GM21515 (cell line): ENCODE measurements at regions not wholly inside any gene's neighbourhood (a gene's known extent, or its start where the extent isn't known, plus 50 kb on each side); places are given as distances from the start of the nearest gene placed in this dataset.
"Not testable (repeated sequence)": the region's sequence is repeated elsewhere in the genome, so short reads cannot be mapped to it uniquely, and the experiment has no call there.

ENCODE experiments used
- ATAC-seq: cut with Tn5 transposase; IDR thresholded peaks from one replicate; pipeline ENCODE4 v1.9.1; 2021; ENCODE audit not compliant: unreplicated experiment

DNA sequence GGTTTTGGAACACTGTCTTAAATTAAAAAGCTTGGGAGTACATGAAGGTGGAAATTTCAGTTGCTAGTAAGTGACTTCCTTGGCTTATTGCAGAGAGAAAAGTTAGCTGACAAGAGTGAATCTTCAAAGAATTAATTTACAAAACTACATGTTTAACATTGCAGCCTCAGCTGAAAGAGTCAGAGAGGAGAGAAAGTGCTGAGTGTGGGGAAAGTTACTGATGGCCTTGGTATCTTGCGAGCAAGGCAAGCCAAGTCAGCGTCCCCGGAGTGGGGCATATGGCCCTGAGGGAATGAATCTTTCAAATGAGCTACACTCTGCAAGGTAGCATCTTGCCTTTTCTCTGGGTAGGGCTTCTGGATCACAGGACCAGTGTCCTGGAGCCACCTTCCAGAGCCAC is 131.3 kb downstream of the LPIN1 start:
- ATAC-seq: no peak

DNA sequence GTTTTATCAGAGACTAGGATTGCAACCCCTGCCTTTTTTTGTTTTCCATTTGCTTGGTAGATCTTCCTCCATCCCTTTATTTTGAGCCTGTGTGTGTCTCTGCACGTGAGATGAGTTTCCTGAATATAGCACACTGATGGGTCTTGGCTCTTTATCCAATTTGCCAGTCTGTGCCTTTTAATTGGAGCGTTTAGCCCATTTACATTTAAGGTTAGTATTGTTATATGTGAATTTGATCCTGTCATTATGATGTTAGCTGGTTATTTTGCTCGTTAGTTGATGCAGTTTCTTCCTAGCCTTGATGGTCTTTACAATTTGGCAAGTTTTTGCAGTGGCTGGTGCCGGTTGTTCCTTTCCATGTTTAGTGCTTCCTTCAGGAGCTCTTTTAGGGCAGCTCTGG is 138.8 kb downstream of the LPIN1 start:
- ATAC-seq: not testable (repeated sequence)

DNA sequence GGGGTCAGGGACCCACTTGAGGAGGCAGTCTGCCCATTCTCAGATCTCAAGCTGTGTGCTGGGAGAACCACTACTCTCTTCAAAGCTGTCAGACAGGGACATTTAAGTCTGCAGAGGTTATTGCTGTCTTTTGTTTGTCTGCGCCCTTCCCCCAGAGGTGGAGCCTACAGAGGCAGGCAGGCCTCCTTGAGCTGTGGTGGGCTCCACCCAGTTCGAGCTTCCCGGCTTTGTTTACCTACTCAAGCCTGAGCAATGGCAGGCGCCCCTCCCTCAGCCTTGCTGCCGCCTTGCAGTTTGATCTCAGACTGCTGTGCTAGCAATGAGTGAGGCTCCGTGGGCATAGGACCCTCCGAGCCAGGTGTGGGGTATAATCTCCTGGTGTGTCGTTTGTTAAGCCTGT is 140.5 kb downstream of the LPIN1 start:
- ATAC-seq: not testable (repeated sequence)

DNA sequence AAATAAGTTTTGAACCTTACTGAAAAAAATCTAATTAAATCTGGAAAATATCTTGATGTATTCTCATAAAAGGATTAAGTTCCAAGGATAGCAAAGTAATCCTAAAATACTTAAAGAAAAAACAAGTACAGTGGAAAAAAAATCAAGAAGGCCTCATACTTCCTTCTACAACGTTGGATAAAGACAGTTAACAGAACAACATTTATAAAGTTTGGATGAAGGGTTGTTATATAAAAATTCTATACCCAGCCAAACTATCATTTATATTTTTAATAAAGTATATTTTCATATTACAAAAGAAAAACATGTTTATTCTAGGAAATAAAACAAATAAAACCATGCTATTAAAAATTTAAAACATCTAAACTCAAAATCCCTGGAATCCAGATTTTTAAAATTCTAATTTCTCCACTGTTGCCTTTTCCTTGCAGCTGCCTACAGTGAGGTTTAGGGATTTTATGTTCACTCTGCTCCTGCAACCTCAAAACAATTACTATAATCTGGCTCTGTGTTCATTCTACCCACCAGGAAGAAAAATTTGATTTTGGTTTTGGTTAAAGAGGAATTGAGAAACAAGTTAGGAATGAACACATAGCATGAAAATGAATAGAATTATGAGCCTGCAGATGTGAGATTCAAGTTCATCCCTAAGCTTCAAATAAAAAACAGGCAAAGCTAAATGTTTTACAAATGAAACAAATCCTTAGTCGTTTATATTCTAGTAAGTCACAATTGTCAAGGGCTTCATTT is 142.8 kb downstream of the LPIN1 start:
- ATAC-seq: no peak

DNA sequence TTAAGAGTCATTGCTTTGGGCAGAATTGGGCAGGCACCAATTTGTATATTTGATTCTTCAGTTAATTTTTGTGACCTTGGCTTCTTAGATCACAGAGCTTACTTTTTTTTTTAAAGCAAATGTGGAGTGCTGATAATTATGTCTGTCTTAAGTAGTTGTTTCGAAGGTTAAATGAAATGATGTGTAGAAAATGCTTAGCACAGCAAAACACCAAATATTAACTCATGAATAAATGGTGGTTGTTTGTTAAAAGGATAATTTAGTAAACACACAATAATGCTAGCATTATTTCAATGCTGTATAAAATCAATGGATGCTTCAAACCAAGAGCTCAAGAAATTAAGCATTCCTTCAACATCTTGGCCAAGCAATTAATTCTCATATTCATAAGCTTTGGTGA is 143.4 kb downstream of the LPIN1 start:
- ATAC-seq: no peak

DNA sequence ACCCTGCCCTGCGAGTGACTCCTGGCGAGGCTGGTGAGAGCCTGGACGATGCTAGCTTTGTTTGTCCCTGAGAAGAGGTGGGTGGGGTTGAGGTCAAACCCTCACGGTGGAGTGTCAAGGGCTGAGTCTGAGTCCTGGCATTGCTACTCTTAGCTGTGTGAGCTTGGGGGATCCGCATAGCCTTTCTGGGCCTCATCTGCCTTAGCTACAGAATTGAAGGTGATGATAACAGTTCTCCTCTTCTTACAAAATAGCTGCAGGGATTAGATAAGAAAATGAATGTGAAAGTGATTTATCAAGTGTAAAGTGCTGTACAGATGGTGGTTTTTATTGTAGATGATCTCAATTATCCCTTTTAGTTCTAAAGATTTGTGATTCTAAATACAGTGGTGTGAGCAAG is 144.6 kb downstream of the LPIN1 start:
- ATAC-seq: no peak

DNA sequence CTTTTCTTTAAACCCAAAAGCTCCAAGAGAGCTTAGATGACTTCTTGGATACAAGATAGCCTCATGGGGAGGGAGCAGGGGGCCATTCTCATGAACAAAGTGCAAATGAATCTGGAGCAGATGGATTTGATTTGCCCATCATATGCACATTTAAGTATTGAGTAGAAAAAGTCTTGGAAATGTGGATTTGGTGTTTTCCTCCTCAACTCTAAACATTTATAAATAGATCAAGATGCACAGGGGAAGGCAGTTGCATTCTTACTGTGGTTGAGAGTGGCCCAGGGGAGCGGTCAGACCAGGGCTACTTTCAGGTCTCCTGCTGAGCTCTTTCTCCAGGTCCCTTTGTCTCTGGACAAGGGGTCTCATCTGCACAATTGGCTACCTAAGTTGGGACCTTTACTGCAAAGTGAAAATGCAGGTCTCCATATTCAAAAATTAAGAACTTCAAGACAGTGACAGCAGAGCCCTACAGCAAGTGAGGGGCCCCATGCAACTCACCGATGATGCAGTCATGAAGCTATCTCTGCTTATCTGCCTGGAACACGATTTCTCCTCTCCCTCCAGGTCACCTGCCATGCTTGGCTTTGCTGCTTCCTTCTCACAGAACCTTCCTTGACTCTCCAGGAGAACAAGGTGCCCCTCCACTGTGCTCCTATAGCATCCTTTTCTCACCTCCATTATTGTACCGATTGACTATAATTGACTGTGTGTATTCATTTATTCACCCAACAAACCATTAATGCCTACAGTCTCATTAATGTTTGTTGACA is 145.4 kb downstream of the LPIN1 start:
- ATAC-seq: no peak

DNA sequence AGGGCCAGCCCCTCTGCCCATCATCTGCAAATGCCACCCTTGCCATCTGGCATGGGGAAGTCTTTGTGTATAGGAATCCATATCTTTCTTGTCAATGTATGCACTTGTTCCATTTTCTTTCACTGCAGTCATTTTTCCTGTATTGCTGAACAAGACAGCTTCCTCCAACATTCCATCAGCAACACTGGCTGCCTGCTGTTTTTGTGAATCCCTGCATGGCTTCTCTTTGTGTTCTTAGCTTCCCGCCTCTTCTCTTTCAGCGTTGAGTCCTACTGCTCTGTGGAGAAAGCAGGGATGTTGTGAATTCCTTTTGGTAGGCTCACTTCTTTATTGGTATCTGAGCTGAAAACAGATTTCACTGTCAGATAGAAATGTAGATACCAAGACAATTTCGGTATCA is 150.0 kb downstream of the LPIN1 start:
- no peak for ATAC-seq

DNA sequence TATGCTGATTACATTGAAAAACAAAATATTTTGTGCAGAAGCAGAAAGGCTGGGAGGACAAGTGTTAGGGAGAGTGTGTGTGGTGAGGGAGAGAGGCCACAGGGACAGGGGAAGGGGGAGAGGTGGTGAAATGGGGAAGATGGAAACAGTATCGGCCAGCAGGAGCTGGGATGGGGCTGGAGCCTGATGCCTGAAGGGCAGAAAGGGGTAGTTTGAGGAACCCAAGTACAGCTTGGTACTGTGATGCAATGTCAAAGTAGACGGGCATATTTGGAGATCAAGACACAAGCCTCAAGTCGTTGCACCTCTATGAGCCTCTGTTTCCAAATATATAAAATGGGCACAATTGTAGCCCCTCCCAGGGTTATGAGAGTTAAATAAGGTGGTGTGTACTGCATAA is 152.1 kb downstream of the LPIN1 start:
- no peak for ATAC-seq

DNA sequence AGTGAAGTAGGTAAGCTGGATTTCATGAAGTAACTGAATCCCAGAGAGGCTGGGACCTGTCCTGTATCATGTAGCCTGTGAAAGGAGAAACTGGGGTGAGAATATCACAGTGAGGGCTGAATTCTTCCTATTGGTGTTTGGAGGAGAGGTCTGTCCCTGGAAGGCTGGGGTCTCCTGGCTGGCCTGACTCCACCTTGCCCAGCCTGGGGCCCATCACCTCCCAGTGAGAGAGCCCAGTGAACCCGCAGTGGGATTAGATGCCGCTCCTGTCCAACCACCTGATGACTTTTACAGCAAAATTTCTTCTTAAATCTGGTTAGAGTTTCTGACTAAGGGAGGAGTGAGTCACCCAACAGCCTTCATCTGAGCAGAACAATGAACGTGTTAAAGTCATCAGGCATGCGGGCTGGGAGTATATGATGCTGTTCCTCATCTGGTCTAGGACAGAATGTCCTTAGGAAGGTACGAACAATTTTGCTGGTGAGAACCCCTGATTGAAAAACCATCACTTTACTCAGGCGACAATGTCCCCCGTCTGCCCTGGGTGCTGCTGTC is 152.9 kb downstream of the LPIN1 start:
- ATAC-seq: no peak

DNA sequence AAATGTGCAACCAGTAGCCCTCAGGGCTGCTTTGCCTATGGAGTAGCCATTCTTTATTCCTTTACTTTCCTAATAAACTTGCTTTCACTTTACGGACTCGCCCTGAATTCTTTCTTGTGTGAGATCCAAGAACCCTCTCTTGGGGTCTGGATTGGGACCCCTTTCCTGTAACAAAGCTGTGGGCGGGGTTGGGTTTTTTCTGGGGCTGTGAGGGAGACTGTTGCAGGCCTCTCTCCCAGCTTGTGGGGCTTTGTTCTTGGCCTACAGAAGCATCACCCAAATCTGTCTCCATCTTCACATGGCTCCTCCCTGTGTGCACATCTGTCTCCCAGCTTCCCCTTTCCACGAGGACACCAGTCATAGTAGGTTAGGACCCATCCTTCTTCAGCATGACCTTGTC is 154.5 kb downstream of the LPIN1 start:
- not testable (repeated sequence) for ATAC-seq

DNA sequence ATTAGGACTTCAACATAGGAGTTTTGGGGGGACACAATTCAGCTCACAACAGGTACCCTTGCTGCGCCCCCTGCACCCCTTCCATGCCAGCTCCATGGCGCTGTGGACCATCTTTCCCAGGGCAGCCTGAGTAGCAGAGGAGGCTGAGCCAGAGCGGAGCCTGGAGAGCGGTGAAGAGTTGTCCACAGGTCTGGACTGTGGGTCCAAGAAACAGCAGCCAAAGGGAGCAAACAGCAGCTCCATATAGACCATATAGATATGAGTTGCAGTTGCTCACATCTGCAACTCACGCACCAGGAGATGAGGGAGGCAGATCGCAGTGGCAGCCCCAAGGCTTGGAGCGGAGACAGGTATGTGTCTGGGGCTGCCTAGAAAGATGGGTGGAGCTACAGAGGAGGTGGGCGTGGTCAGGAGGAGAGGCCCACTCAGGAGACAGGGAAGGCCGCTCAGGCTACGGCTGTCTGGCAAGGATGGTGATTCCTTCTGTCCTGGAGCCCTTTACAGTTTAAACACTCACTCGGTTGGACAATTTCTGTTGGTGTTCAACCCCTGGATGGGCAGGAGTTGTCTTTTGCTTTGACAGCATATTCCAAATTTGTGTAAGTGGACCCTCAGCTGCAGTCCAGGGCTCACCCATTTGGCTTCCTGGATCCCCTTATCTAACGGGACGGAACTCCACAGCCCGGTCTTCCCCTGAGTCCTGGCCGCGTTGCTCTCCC is 155.1 kb downstream of the LPIN1 start:
- ATAC-seq: no peak

DNA sequence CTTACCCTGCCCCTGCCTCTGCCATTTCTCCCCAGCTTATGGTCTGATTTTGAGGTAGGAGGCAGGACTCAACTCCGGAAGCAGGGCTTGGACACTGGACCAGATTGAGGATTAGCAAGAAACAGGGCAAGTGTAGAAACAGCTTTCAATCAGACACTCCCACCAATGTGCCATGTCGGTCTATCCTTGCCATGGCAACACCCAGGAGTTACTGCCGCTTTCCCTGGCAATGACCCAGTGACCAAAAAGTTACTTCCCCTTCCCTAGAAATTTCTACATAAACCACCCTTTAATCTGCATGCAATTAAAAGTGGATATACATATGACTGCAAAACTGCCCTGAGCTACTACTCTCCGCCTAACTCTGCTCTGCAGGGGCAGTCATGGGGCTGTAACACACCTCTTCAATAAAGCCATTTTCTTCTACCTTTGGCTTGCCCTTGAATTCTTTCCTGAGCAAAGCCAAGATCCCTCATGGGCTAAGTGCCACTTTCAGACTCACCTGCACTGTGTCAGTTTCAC is 156.7 kb downstream of the LPIN1 start:
- ATAC-seq: no peak

DNA sequence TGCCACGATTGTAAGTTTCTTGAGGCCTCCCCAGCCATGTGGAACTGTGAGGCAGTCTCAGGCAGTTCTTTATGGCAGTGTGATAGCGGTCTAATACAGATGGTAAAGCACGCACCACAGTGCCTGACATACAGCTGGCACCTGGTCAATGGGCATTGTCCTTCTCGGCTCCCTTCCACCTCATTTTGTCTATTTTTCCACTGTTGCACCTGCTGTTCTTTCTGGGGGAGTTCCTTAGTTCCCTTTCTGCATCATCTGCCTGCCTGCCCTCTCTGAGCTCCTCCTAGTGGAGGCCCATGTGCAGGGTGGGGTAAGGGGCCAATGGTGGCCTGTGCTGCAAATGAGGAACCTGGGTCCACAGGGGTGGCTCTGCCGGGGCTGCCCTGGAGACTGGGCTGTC is 157.6 kb downstream of the LPIN1 start:
- no peak for ATAC-seq

DNA sequence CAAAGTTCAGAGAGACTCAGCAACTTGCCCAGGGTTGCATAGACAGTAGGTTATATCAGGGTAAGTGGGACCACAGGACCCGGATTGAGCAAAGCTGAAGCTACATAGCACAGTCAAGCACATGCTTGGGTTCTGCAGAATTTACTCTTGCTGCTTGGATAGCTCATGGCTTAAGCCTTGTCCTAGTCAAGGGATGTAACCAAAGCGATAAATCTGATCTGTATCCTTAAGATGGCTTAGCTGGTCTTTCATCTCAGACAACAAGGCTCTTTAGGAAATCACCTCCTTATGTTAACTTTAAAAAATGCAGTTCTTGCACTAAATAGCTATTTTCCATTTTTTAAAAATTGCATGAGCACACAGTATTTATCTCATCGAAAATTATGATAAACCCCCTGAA is 158.5 kb downstream of the LPIN1 start:
- no peak for ATAC-seq

DNA sequence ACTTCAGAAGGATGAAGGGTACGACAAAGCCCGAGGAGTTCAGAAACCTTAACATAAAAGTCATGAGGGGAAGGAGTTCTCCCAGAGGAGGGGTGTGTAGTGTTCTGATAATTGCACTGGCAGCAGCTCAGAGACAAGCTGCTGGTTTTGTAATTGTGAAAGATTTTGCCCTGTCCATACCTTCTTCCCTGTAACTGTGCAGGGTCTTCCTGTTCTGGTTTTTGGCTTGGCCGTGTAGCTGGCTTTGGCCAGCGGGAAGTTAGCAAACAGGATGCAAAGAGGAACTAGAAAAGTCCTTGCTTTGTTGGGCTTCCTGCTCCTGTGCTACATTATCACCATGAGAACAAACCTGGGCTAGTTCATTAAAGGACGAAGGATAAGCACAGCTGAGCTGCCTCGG is 160.8 kb downstream of the LPIN1 start:
- ATAC-seq: no peak

DNA sequence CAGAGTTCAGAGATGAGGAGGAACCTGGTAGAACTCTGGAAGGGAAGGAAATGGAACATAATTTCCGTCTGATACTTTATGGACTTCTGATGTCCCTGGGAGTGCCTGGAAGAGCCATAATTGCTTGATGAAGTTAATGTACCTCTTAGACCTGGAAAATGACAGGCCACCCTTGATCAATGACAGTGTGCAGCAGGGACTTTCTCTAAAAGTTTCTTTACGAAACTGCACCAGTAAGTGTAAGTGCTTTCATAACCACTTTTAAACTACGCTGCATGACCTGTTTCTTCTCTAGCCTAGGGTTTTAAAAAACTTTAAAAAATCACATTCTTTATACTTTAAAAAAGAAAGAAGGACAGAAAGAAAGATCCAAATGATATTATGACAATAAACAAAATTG is 164.5 kb downstream of the LPIN1 start:
- ATAC-seq: no peak

DNA sequence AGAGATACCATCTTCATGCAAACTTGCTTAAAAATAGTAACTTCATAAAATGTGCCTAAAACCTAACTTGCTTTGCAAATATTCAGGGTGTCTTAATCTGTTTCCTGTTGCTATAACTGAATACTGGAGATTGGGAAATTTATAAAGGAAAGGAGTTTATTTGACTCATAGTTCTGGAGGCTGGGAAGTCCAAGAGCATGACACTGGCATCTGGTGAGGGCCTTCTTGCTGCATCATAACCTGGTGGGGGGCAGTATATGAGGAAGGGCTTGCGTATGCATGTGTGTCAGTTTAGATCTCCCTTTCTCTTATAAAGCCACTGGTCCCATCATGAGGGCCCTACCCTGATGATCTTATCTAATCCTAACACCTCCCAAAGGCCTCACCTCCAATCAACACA is 166.5 kb downstream of the LPIN1 start:
- ATAC-seq: no peak

DNA sequence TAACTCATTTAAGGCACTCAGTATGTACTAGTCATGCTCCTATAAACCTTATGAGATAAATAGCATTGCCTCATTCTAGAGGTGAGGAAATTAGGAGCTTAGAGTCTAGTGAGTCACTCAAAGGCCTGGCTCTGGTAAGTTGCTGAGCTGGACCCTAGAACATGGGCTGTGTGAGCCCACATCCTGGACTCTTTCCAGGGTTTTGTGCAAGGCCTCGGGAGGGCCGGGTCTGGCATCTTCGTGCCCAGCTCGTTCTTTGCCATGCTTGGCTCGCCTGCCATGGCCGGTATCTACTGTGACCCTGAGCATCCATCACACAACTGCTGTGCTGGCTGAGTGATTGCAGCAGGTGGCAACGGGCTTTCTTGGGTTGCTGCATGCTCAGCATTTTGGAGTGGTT is 168.0 kb downstream of the LPIN1 start:
- ATAC-seq: no peak

DNA sequence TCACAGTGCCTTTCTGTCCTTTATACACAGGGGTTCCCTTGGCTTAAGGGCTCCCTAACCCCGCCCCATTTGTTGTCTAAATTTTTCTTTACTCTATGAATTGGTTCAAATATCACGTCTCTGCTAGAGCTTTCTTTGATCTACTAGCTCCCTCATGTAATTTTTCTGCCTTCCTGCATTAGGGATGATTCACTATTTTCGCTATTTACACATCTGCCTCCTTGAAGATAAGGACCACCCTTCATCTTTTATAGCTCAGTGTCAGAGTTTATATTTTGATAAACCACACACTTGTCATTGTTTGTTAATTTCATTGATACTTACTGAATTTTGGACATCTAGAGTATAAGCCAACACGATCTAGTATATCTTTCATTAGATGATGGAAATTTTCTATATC is 169.2 kb downstream of the LPIN1 start:
- no peak for ATAC-seq

DNA sequence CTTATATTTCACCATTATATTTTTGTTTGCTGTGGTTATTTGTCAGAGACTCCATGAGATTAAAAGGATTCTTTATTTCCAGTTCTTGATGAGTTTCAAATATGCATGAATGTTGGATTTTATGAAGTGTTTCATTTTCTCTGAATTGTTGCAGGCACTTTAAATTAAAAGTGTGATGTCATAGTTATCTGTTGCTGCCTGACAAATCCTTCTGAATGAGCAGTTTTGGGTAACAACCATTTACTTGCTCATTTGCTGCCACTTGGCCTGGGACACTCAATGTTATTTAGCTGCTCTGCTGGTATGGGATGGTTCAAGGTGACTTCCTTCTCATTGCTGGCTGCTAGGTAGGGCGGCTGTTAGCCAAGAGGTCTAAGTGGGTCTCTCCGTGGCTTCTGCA is 173.5 kb downstream of the LPIN1 start:
- no peak for ATAC-seq
